GM18505 (cell line): ENCODE measurements at regions not wholly inside any gene's neighbourhood (a gene's known extent, or its start where the extent isn't known, plus 50 kb on each side); places are given as distances from the start of the nearest gene placed in this dataset.

Experiments used
- ATAC-seq: cut with Tn5 transposase; IDR thresholded peaks from one replicate; pipeline ENCODE4 v1.9.1; 2021; ENCODE audit not compliant: unreplicated experiment
- POLR2A ChIP-seq: IDR thresholded peaks from 4 replicates; pipeline ENCODE4 v1.6.1; 2011; ENCODE audit warnings: borderline replicate concordance; ENCODE audit not compliant: insufficient read depth, insufficient read length; ENCODE audit errors: extremely low read depth

DNA sequence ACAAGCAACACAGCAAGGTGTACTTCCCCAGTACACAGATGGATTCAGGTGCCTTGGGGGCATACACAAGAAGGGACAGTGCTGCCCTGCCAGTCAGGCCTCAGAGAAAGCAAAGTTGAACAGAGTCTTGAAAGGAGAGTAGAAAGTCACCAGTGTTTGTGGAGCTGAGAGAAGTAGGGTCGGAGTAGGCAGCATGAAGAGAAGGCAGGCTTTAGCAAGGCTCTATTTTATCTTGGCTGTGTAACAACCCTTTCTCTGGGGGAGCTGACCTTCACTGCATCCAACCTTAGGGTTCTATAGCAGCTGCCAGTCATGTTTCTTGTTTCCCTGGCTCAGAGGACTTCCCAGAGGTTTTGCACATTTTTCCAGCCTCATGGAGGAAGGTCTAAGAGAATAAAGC is 77.4 kb upstream of the BLID start:
- no peak for TF ChIP-seq POLR2A
- ATAC-seq: no peak

DNA sequence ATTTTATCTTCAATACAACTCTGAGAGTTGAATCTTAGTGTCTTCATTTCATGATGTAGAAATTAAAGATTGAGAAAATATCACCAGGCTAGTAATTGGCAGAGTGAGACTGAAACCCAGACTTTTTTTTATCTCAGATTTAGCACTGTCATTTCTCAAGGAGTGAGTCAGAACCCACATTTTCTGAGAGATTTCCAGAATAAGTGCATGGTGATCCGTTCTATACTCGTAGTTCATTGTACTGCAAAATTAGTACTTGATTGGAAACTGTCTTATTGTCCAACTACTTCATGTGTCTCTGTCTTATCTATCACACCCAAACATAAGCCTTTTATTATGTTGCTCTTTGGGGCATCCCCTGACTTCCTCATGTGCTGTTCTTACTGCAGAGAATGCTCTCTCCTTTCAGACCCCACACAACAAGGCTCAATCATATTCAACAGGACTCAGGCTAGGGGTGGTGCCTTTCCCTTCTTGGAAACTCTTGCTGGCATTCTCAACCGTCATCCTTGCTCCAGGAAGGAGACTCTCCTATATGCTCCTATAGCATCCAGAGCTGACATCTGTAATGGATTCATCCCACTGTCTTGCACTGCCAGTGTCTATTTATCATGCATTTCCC is 76.7 kb upstream of the BLID start:
- TF ChIP-seq POLR2A: no peak
- no peak for ATAC-seq

DNA sequence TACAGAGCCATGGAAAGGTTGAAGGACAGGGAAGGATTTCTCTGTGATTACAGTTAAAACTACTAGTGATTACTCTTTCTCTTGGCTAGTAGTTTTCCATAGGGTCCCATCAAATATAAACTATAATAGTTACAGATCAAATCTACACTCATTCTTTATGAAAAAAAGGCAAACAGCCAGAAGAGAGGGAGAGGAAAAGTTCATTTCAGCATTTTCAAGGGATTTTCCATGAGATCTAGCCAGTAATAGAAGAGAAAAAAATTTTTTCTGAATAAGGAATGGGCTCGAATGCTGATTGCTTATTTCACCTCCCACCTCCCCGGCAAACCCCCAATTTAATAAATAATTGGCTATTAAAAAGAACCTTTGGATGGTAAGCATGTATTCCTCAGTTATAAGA is 74.8 kb upstream of the BLID start:
- TF ChIP-seq POLR2A: no peak
- no peak for ATAC-seq

DNA sequence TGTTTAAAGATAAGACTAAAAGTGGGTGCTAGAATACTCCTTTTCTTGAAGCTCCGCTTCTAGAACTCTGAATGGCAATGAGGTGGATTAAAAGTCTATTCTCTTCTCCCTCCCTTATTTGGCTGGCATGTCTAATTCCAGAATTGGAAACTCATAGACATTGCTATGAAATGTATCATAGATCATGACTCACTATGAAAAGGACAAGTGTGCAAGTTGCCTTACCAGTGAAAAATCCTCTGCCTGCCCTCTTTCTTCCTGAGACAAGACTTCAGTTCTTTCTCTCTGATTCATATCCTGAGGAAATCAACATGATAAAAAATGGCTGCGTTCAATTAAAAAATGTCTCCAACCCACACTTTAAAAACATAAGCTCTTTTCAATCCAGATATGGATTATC is 73.2 kb upstream of the BLID start:
- TF ChIP-seq POLR2A: no peak
- no peak for ATAC-seq

DNA sequence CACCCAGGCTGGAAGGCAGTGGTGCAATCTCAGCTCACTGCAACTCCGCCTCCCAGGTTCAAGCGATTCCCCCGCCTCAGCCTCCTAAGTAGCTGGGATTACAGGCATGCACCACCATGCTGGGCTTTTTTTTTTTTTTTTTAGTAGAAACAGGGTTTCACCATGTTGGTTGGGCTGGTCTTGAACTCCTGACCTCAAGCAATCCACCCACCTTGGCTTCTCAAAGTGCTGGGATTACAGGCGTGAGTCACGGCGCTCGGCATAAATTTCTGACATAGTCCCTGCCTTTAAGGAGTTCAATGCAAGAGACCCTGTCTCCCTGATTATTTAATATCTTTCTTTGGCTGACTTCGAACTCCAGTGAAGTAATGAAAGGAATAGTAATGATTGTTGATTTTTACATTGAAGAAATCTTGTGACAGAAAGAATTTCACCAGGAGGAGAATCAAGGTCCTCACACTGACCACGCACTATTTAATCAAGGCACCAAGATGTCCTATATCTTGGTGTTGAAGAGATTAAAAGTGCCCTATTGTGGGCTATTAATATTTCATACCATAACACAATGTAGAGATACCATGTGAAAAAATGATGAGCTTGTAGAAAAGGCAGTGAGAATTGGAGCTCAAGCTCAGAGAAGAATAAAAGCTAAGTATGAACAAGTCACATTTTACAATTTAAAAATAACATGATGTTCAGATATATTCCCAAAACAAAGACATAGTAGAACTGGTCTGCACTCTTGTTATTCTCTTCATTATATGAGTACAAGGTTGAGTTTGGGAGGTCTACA is 71.6 kb upstream of the BLID start:
- no peak for ATAC-seq
- no peak for TF ChIP-seq POLR2A

DNA sequence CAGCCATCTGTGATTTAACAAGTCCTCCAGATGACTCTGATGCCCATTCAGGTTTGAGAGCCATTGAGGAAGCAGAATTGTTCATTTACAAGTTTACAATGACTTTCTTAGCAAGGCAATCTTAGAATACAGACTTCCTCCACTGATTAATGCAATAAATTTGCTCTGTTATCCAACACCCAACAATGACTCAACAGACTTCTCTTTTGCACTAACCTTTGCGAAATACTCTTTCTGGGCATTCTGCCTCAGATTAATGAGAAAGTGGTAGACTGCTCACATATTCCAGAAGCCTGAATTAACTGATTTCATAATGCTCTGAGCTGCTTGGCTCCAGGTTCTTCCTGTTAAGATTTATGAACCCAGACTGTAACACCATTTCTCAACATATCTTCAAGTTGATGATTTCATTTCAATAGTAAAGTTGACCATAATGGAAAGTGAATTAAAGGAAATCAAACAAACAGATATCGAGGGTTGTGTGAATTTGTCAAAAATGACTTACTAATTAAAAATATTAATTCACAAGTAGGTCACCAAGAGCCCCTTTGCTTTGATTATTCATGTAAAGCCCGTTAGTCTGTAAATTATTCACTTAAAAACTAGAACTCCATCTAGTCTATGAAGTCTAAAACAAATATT is 70.5 kb upstream of the BLID start:
- TF ChIP-seq POLR2A: no peak
- no peak for ATAC-seq

DNA sequence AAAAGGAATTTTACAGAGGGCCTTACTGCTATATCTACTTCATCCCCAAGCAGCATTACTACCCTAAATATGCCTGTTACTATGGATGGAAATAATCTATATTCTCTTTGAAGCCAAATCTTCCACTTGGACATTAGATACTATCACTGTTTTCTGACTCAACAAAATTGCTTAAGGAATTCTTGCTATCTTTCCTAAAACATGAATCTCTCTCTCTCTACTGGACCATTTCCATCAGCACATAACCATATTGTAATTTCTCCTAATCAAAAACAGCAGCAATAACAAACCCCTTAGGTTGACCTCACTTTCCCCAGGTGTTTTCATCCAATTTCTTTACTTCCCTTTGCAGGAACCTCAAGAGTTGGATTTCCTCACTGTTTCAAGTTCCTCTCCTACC is 67.9 kb upstream of the BLID start:
- no peak for ATAC-seq
- no peak for TF ChIP-seq POLR2A

DNA sequence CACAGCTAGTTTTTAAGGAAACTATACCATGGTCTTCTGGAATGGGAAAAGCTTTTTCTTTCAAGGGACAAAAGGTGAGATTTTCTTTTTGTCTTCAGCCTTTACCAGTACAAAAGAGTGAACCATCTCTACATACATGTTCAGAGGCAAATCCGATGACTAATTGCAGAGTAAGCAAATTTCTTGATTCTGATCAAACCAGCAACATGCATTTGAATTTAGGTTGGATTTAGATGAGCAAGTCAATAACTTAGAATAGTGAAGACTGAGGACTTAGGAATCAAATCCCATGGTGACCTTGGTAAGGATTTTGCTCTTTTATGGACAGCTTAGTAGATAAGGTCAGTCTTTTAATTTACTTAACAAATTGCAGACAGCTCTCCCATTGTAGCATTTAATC is 65.9 kb upstream of the BLID start:
- no peak for TF ChIP-seq POLR2A
- no peak for ATAC-seq

DNA sequence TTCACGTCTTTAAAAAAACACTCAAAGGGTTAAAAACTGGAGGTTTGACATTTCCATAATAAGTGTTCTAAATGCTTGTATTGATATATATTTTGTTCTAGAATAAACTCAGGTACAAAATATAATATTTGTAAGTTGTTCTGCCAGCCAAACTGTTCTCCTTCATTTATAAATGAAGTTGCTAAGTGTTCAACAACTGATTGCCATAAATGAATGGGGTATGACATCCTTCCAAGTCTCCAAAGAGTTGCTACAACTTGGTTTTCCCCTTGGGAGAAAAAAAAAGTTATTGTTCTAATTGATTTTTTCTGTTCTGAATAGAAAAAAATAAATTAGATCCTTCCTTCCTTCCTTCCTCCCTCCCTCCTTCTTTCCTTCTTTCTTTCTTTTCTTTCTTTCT is 65.4 kb upstream of the BLID start:
- no peak for ATAC-seq
- no peak for TF ChIP-seq POLR2A

DNA sequence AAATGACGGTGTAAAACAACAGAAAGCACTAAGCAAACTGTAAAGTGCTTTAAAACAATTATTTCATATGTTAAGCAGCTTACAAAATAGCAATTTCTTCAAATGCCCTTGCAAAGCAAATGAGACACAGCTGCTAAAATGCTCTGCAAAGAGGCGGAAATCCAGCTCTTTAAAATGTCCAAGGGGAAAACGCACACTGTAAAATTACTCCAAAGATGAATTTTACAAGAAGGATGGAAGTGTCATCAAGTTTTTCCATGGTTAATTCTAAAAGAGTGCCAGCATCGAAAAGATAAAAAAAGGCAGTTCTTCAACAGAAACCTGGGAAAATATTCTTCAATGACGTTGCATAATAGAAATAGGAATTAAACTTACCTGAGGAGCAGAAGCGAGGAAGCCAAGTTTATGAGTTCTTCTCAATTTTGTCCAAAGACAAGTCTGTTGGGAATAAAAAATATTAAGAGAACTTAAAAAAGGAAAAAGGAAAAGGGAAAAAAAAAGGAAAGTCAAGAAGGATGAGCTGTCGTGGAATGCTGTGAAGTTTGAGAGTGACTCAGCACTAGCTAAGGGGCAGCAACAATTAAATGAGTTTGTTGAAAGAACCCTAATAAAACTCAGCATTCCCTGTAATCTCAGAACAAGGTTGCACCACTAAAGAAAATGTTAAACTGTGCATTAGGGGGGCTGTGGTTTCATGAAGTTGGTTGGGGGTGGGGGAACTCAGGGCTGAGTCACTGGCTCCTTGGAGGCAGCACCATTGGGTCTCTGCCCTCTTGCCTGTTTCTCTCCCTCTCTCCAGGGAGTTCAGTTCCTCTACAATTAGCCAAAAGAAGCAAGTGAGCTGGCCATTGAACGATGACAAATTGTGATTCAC is 64.2 kb upstream of the BLID start:
- TF ChIP-seq POLR2A: no peak
- no peak for ATAC-seq

DNA sequence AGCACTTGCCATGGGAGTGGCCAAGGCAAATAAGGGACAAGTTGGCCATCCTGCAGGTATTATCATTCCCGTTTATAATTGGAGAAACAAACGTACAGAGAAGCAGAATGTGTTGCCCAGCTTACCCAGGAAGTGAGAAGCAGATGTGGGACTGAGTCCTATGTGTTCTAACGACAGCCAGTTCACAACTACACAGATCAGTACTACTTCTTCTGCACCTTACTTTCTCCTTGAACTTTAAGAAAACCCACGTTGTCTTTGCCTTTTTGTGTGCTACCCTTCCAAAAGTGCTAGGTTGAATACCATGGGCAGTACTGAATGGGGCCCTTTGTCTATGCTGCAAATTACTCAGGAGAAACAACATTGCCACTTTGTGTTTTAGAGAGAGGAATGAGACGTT is 62.8 kb upstream of the BLID start:
- no peak for TF ChIP-seq POLR2A
- ATAC-seq: no peak

DNA sequence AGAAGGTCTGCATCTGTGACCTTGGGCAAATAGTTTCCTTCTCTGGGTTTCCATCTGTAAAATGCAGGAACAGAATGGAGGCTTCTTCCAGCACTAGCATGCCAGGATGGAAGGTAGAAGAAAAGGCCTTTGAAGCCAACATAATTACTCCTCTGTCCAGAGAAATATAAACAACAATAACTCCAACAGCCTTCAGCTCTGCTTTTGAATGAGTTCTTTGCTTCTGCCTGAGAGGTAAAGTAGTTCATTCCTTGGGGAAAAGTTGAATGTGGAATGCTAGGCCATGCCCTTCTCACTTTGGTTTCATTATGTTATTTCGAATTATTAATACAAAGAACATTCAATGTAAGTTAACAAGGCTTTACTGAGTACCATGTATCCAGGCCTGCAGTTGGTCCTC is 61.2 kb upstream of the BLID start:
- TF ChIP-seq POLR2A: no peak
- no peak for ATAC-seq

DNA sequence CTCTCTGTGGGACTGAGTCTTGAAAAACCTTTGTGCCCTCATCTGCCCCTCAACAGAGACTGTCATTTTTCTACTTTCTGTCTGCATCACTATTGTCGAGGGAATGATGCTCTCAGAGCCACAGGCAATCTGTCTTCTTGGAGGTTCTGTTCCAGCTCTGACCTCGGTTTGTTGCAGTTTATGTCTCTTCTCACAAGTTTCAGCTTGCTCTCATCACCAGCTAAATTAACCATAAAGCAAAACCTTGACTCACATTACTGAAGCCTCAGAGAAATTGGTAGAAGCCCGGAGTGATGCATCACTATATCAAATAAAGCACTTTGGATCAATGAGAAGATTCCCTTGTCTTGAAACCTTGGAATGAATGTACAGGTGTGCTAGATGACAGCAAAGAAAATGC is 60.6 kb upstream of the BLID start:
- no peak for ATAC-seq
- TF ChIP-seq POLR2A: no peak
